Fibroblast of lung (primary cell): ENCODE measurements at regions not wholly inside any gene's neighbourhood (a gene's known extent, or its start where the extent isn't known, plus 50 kb on each side); places are given as distances from the start of the nearest gene placed in this dataset.
A peak's percentile ranks its signal among the peaks of the same experiment; 100 is the strongest.

Source experiments
- DNase-seq, 2 donors: peaks; one replicate each; pipeline versions ENCODE4 v3.0.0 to v3.0.0-alpha.2; 2010; ENCODE audit warnings: low read depth in 2 of 2
- H2AFZ ChIP-seq: 2 replicates; pipeline ENCODE4 v1.5.1; 2012; ENCODE audit warnings: low read length, control low read depth, inconsistent platforms
- H3K27ac ChIP-seq: 2 replicates; pipeline ENCODE4 v1.5.1; 2011; ENCODE audit warnings: low read length, control low read depth; ENCODE audit not compliant: insufficient read depth
- H3K27me3 ChIP-seq: 2 replicates; pipeline ENCODE4 v1.5.1; 2011; ENCODE audit warnings: mild to moderate bottlenecking, low read length; ENCODE audit not compliant: control insufficient read depth, insufficient read depth
- H3K36me3 ChIP-seq: 2 replicates; pipeline ENCODE4 v1.5.1; 2011; ENCODE audit warnings: low read length; ENCODE audit not compliant: control insufficient read depth, insufficient read depth
- H3K4me1 ChIP-seq: 2 replicates; pipeline ENCODE4 v1.5.1; 2011; ENCODE audit warnings: low read length; ENCODE audit not compliant: control insufficient read depth, insufficient read depth; ENCODE audit errors: extremely low read depth
- H3K4me2 ChIP-seq: 2 replicates; pipeline ENCODE4 v1.5.1; 2011; ENCODE audit warnings: low read length, control low read depth; ENCODE audit not compliant: insufficient read depth; ENCODE audit errors: extremely low read depth
- H3K4me3 ChIP-seq, 4 experiments: fragments of 200-600 bp in 1 of 4; sonication (generic) in 1 of 4; replicated peaks in 1 of 4; 2 replicates each; pipeline ENCODE4 v1.5.1; 2011 to 2016; ENCODE audit warnings: low read length in 4 of 4, low read depth in 3 of 4, mild to moderate bottlenecking in 3 of 4, control low read depth in 2 of 4, inconsistent platforms in 1 of 4, mixed read lengths in 1 of 4; ENCODE audit not compliant: insufficient read depth in 1 of 4; ENCODE audit errors: control extremely low read depth in 1 of 4
- H3K79me2 ChIP-seq: 2 replicates; pipeline ENCODE4 v1.5.1; 2012; ENCODE audit warnings: mild to moderate bottlenecking, low read length, inconsistent platforms; ENCODE audit not compliant: control insufficient read depth, insufficient read depth
- H3K9ac ChIP-seq: 2 replicates; pipeline ENCODE4 v1.5.1; 2011; ENCODE audit warnings: mild to moderate bottlenecking, low read length, control low read depth; ENCODE audit not compliant: insufficient read depth
- H3K9me3 ChIP-seq: 2 replicates; pipeline ENCODE4 v1.5.1; 2012; ENCODE audit warnings: low read depth, low read length; ENCODE audit not compliant: control insufficient read depth, insufficient read depth
- H4K20me1 ChIP-seq: 2 replicates; pipeline ENCODE4 v1.5.1; 2011; ENCODE audit warnings: low read length; ENCODE audit not compliant: control insufficient read depth, insufficient read depth; ENCODE audit errors: extremely low read depth
- EZH2 ChIP-seq: IDR thresholded peaks from 2 replicates; pipeline ENCODE4 v1.5.1; 2012; ENCODE audit warnings: low read length, control low read depth, mild to moderate bottlenecking; ENCODE audit errors: missing control alignments
- TF ChIP-seq, protein P1 (sequence below), 2 donors: IDR thresholded peaks in 1 of 2; conservative IDR thresholded peaks in 1 of 2; 1 replicate in 1 of 2; 2 replicates in 1 of 2; pipeline ENCODE4 v1.5.1; 2011 to 2012; ENCODE audit warnings: low read length in 2 of 2, control low read depth in 1 of 2, inconsistent platforms in 1 of 2, low read depth in 1 of 2, mild to moderate bottlenecking in 1 of 2

DNA sequence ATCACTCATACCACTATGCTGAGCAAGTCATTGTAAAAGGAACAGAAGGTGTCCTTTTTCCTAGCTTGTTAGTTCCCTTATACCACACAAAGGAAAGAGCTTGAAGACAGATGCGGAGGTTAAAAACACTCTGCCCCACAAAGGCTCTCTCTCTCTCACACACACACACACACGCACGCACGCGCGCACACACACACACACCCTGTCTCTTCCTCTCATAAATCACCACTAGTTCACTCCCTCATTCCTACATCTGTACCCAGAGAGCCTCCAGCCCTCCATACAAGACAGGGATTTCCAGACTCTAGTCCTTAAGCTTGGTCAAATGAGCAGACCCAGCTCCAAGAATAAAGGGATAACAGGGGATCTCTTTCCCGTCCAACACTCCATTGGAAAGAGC lies 120.1 kb upstream of the THBS1 start:
- no peak overlapping the region for H3K4me3 ChIP-seq
- H3K4me2 ChIP-seq: no peak overlapping the region
- TF ChIP-seq, protein P1, sequence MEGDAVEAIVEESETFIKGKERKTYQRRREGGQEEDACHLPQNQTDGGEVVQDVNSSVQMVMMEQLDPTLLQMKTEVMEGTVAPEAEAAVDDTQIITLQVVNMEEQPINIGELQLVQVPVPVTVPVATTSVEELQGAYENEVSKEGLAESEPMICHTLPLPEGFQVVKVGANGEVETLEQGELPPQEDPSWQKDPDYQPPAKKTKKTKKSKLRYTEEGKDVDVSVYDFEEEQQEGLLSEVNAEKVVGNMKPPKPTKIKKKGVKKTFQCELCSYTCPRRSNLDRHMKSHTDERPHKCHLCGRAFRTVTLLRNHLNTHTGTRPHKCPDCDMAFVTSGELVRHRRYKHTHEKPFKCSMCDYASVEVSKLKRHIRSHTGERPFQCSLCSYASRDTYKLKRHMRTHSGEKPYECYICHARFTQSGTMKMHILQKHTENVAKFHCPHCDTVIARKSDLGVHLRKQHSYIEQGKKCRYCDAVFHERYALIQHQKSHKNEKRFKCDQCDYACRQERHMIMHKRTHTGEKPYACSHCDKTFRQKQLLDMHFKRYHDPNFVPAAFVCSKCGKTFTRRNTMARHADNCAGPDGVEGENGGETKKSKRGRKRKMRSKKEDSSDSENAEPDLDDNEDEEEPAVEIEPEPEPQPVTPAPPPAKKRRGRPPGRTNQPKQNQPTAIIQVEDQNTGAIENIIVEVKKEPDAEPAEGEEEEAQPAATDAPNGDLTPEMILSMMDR (conservative IDR thresholded peaks at IDR 0.05 in 1 of 2, IDR thresholded peaks at IDR 0.05 in 1 of 2; ENCODE audit: low read depth in 1 of 2, low read length in 2 of 2): no peak
- no peak for TF ChIP-seq EZH2
- H3K9me3 ChIP-seq: no peaks in the 10 kb centered on the region
- no peaks in the 10 kb centered on the region for H4K20me1 ChIP-seq
- H3K27me3 ChIP-seq: no peaks in the 10 kb centered on the region
- H3K27ac ChIP-seq: no peak overlapping the region
- peaks cover 8% of the 10 kb centered on the region for H3K4me1 ChIP-seq
- no peak overlapping the region for H3K9ac ChIP-seq
- no peaks in the 10 kb centered on the region for H3K36me3 ChIP-seq
- no peak overlapping the region for H2AFZ ChIP-seq
- no peak for DNase-seq
- H3K79me2 ChIP-seq: no peaks in the 10 kb centered on the region

DNA sequence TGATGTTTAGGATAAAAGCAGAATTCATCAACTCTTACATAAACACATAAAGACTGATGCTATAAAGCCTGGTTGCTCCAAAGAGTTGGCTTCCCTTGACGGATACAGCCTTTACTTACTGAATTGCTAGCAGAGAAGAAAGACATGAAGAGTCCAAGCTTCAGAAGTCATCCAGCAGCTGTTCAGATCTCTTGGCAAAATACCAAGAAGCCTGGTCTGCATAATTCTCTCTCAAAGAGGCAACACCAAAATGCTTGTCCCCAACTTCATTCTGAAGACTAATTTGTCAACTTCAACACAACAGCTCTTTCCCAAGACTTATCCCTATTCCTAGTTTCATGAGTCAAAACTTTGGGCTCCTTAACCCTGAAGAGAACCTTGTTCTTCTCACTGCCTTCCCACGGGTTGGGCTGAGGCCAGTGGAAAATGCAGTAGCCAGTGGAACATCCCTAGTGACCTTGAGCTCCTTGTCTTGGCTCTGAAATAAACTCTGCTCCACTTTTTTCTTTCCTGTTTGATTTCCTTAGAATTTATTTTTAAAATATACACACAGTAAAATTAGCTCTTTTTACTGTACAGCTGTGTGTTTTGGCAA lies 119.2 kb upstream of the THBS1 start:
- Histone ChIP-seq H3K4me1 (peaks cover 9% of the 10 kb centered on the region), H4K20me1 (no peaks in the 10 kb centered on the region), H3K27me3 (no peaks in the 10 kb centered on the region), H2AFZ (no peak overlapping the region), H3K4me3 (no peak overlapping the region), H3K79me2 (no peaks in the 10 kb centered on the region), H3K27ac (no peak overlapping the region), H3K36me3 (no peaks in the 10 kb centered on the region), H3K9ac (no peak overlapping the region), H3K4me2 (no peak overlapping the region), H3K9me3 (no peaks in the 10 kb centered on the region)
- no peak for TF ChIP-seq EZH2
- TF ChIP-seq, protein P1 (conservative IDR thresholded peaks at IDR 0.05 in 1 of 2, IDR thresholded peaks at IDR 0.05 in 1 of 2; ENCODE audit: low read depth in 1 of 2, low read length in 2 of 2): no peak
- DNase-seq: peak; percentile 35 to 54

DNA sequence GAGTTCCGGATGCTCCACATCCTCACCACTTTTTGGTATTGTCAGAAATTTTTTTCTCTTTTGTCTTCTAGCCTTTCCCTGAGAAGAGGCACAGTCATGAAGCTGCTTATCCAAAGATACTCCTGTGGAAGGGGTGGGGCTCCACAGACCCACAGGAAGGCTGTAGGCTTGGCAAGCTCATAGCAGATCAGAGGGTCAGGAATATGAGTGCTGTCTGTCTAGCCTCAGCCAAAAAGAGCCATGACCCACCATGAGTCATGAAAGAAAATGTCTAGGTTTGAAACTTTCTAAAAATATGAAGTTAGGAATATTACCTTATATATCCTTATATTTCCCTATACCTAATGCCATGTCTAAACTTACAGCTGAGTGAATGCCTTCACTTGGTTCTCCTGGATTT lies 118.2 kb upstream of the THBS1 start:
- H3K36me3 ChIP-seq: no peaks in the 10 kb centered on the region
- no peak overlapping the region for H3K27ac ChIP-seq
- no peak overlapping the region for H2AFZ ChIP-seq
- H3K79me2 ChIP-seq: no peaks in the 10 kb centered on the region
- H3K27me3 ChIP-seq: no peaks in the 10 kb centered on the region
- no peak overlapping the region for H3K9ac ChIP-seq
- H4K20me1 ChIP-seq: no peaks in the 10 kb centered on the region
- no peak overlapping the region for H3K4me2 ChIP-seq
- H3K4me3 ChIP-seq: no peak overlapping the region
- H3K4me1 ChIP-seq: peaks cover 15% of the 10 kb centered on the region
- TF ChIP-seq, protein P1 (conservative IDR thresholded peaks at IDR 0.05 in 1 of 2, IDR thresholded peaks at IDR 0.05 in 1 of 2; ENCODE audit: low read depth in 1 of 2, low read length in 2 of 2): no peak
- no peak for TF ChIP-seq EZH2
- no peaks in the 10 kb centered on the region for H3K9me3 ChIP-seq
- peak; percentile 70 to 86 for DNase-seq
